Ovary (tissue), 3 donors: ENCODE measurements at regions not wholly inside any gene's neighbourhood (a gene's known extent, or its start where the extent isn't known, plus 50 kb on each side); places are given as distances from the start of the nearest gene placed in this dataset.
"Not testable (repeated sequence)": the region's sequence is repeated elsewhere in the genome, so short reads cannot be mapped to it uniquely, and the experiment has no call there.

ENCODE experiments used
- EP300 ChIP-seq: sonication (generic); formaldehyde crosslinking; IDR thresholded peaks from one replicate; pipeline ENCODE4 v1.6.1; 2017; ENCODE audit warnings: antibody characterized with exemption
- TF ChIP-seq, protein P1 (sequence below), 3 donors: fragments of 450-650 bp in 2 of 3; fragments of 200-600 bp in 1 of 3; IDR thresholded peaks; one replicate each; pipeline versions ENCODE4 v1.5.1 to v1.8.0; 2016 to 2022; ENCODE audit warnings: antibody characterized with exemption in 3 of 3, mild to moderate bottlenecking in 1 of 3
- donor health status: DM: no; HTN: no; CAD: no.

GRCh38 chr13:52213920-52214319 is 54.5 kb upstream of the NEK3 start:
- TF ChIP-seq, protein P1, sequence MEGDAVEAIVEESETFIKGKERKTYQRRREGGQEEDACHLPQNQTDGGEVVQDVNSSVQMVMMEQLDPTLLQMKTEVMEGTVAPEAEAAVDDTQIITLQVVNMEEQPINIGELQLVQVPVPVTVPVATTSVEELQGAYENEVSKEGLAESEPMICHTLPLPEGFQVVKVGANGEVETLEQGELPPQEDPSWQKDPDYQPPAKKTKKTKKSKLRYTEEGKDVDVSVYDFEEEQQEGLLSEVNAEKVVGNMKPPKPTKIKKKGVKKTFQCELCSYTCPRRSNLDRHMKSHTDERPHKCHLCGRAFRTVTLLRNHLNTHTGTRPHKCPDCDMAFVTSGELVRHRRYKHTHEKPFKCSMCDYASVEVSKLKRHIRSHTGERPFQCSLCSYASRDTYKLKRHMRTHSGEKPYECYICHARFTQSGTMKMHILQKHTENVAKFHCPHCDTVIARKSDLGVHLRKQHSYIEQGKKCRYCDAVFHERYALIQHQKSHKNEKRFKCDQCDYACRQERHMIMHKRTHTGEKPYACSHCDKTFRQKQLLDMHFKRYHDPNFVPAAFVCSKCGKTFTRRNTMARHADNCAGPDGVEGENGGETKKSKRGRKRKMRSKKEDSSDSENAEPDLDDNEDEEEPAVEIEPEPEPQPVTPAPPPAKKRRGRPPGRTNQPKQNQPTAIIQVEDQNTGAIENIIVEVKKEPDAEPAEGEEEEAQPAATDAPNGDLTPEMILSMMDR (IDR thresholded peaks at IDR 0.05) = not testable (repeated sequence)
- TF ChIP-seq EP300 = not testable (repeated sequence)
